Thoracic aorta (tissue), 2 donors: ENCODE measurements at regions not wholly inside any gene's neighbourhood (a gene's known extent, or its start where the extent isn't known, plus 50 kb on each side); places are given as distances from the start of the nearest gene placed in this dataset.

ENCODE experiments used
- ATAC-seq: fragments of 150-250 bp; one replicate; pipeline ENCODE4 v1.8.0; 2017; ENCODE audit warnings: low read depth; ENCODE audit not compliant: insufficient number of reproducible peaks, low FRiP score
- DNase-seq: peaks from one replicate; pipeline ENCODE4 v3.0.0-alpha.2; 2020; ENCODE audit warnings: low spot score
- H3K27ac ChIP-seq, 2 donors: fragments of 200-600 bp; sonication (generic); 1 replicate in 1 of 2; 2 replicates in 1 of 2; pipeline ENCODE4 v1.5.1; 2016; ENCODE audit warnings: mild to moderate bottlenecking in 2 of 2, moderate library complexity in 2 of 2
- H3K27me3 ChIP-seq: fragments of 200-600 bp; sonication (generic); replicated peaks from 2 replicates; pipeline ENCODE4 v1.6.0; 2016; ENCODE audit warnings: mild to moderate bottlenecking; ENCODE audit not compliant: insufficient read depth
- H3K36me3 ChIP-seq: fragments of 200-600 bp; sonication (generic); one replicate; pipeline ENCODE4 v1.5.1; 2016
- H3K4me1 ChIP-seq, 2 donors: fragments of 200-600 bp; sonication (generic); 1 replicate in 1 of 2; 2 replicates in 1 of 2; pipeline versions ENCODE4 v1.5.1 to v1.6.0; 2016; ENCODE audit warnings: low read depth in 2 of 2, mild to moderate bottlenecking in 1 of 2; ENCODE audit not compliant: control insufficient read depth in 1 of 2
- H3K4me3 ChIP-seq: fragments of 200-600 bp; sonication (generic); 2 replicates; pipeline ENCODE4 v1.5.1; 2016; ENCODE audit warnings: mild to moderate bottlenecking
- H3K9me3 ChIP-seq: fragments of 200-600 bp; sonication (generic); 2 replicates; pipeline ENCODE4 v1.5.1; 2016
- CTCF ChIP-seq: fragments of 200-600 bp; sonication (generic); IDR thresholded peaks from one replicate; pipeline ENCODE4 v1.5.1; 2019; ENCODE audit warnings: antibody characterized with exemption

- TF ChIP-seq CTCF, result no peak
- Histone ChIP-seq H3K36me3 (no peaks in the 10 kb centered on the region), H3K4me3 (no peak overlapping the region), H3K9me3 (no peaks in the 10 kb centered on the region), H3K27me3 (no peaks in the 10 kb centered on the region), H3K4me1 (no peaks in the 10 kb centered on the region), H3K27ac (no peak overlapping the region)
- DNase-seq (no peak), ATAC-seq (no peak)
Measured at GRCh38 chr11:37630866-37631265, 1032.8 kb upstream of the RAG2 start.

- no peak for ATAC-seq
- Histone ChIP-seq H3K27ac (no peak overlapping the region), H3K4me1 (no peaks in the 10 kb centered on the region), H3K4me3 (no peak overlapping the region), H3K36me3 (no peaks in the 10 kb centered on the region), H3K27me3 (no peaks in the 10 kb centered on the region), H3K9me3 (no peaks in the 10 kb centered on the region)
- DNase-seq, result no peak
- TF ChIP-seq CTCF, result no peak
Measured at GRCh38 chr11:37623778-37624177, 1025.7 kb upstream of the RAG2 start.

GRCh38 chr11:37621662-37622061 is 1023.6 kb upstream of the RAG2 start:
- DNase-seq, result no peak
- Histone ChIP-seq H3K27ac (no peak overlapping the region), H3K27me3 (no peaks in the 10 kb centered on the region), H3K9me3 (no peaks in the 10 kb centered on the region), H3K4me1 (no peaks in the 10 kb centered on the region), H3K4me3 (no peak overlapping the region), H3K36me3 (no peaks in the 10 kb centered on the region)
- TF ChIP-seq CTCF, result no peak
- no peak for ATAC-seq

DNA sequence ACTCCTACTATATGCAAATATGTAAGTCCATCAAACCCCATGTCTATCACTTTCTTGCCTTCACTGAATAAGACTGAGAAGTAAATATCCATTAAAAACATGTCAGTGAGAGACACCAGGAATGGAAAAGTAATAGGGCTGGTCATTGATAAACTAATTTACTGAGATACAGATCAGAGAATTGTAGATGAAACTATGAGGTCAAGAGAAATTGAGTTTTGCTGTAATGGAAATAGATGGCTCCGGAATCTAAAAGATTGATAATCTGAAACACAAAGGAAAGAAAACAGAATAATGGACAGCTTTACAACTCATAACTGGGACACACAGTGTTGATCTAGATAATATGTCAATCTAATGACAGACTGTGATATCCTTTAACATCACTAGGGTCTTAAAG is 1018.3 kb upstream of the RAG2 start:
- TF ChIP-seq CTCF, result no peak
- no peaks in the 10 kb centered on the region for H3K36me3 ChIP-seq
- no peaks in the 10 kb centered on the region for H3K27me3 ChIP-seq
- DNase-seq (no peak), ATAC-seq (no peak)
- no peak overlapping the region for H3K4me3 ChIP-seq
- H3K27ac ChIP-seq, result no peak overlapping the region
- H3K4me1 ChIP-seq, result no peaks in the 10 kb centered on the region
- no peaks in the 10 kb centered on the region for H3K9me3 ChIP-seq

DNA sequence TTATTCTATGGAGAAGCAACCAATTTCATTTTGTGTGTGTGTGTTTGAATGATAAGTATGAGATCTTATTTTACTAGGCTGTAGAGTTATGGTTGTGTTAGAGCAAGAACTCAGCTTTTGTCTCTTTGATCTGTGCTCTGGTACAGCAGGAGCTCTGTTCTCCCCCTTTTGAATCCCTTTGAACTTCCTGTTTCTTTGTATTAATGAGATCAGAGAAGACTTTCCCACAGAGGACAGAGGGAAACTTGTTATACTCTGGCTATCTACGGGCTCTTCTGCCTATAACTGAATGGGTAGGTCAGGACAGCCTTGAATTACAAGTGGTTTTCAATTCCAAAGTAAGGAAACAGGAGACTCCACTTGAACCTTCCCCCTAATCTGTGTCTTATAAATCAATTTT is 1015.0 kb upstream of the RAG2 start:
- ATAC-seq, result no peak
- H3K27ac ChIP-seq, result no peak overlapping the region
- no peak for TF ChIP-seq CTCF

More for the DNA sequence above, 1015.0 kb upstream of the RAG2 start:
- no peaks in the 10 kb centered on the region for H3K9me3 ChIP-seq
- H3K36me3 ChIP-seq, result no peaks in the 10 kb centered on the region
- H3K4me1 ChIP-seq, result no peaks in the 10 kb centered on the region
- no peak for DNase-seq
- H3K27me3 ChIP-seq, result no peaks in the 10 kb centered on the region
- no peak overlapping the region for H3K4me3 ChIP-seq
